HPDE6-E6E7 (cell line): ENCODE measurements at regions not wholly inside any gene's neighbourhood (a gene's known extent, or its start where the extent isn't known, plus 50 kb on each side); places are given as distances from the start of the nearest gene placed in this dataset.
"Not testable (repeated sequence)": the region's sequence is repeated elsewhere in the genome, so short reads cannot be mapped to it uniquely, and the experiment has no call there.

ENCODE experiments used
- DNase-seq: peaks from one replicate; pipeline ENCODE4 v3.0.0; 2011; ENCODE audit warnings: missing footprints; ENCODE audit errors: extremely low spot score

DNA sequence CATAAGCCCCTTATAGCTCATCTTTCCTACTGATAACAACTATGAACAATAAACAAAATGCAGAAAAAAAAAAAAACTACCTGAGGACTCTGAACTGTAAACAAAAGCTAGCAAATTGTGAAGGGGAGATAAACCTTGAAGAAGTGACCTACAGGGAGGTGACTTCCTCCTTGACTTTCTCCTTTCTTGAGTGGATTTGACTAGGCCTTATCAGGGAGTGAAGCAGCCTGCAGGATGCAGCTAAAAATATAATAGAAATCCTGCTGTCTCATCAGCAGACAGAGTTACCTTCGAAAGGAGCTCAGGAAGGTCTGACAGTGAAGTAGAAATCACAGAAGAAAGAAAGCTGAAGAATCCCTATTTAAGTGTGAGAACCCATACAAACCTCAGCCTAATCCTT lies 322.0 kb upstream of the HTR1E start:
- no peak for DNase-seq

DNA sequence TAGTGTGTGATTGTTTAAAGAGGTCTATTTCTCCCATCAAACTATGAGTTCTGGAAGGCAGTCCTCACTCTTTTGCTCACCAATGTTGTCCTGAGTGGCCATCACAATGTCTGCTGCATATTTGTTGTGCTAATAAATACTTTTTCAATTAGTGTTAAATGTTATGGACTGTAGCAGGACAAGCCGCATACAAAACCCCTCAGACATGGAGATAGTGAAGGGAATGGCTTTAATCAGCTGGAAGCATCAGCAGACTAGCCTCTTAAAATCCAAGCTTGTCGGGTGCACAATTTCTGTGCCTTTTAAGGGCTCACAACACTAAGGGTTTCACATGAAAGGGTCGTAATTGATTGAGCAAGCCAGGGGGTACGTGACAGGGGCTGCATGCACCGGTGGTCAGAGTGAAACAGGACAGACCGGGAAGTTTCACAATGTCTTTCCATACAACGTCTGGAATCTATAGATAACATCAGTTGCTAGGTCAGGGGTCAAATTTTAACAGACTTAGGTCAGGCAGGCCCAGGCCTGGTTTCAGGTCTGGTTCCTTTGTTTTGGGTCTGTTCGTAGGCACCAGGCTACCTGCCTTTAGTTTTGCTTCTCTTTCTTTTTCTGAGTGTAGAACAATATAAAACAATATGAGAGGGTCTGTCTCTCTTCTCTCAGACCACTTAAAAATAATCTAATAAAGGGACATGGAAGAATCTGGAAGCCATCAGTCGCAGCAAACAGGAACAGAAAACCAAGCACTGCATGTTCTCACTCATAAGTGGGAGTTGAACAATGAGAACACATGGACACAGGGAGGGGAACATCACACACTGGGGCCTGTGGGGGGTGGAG lies 327.6 kb upstream of the HTR1E start:
- no peak for DNase-seq

DNA sequence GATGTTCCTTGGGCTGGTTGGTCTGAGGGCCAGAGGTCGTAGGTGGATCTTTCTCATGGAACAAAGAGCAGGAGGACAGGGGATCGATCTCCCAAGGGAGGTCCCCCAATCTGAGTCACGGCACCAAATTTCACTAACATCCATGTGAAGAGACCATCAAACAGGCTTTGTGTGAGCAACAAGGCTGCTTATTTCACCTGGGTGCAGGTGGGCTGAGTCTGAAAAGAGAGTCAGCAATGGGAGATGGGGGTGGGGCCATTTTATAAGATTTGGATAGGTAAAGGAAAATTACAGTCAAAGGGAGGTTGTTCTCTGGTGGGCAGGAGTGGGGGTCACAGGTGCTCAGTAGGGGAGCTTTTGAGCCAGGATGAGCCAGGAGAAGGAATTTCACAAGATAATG lies 334.0 kb upstream of the HTR1E start:
- not testable (repeated sequence) for DNase-seq

DNA sequence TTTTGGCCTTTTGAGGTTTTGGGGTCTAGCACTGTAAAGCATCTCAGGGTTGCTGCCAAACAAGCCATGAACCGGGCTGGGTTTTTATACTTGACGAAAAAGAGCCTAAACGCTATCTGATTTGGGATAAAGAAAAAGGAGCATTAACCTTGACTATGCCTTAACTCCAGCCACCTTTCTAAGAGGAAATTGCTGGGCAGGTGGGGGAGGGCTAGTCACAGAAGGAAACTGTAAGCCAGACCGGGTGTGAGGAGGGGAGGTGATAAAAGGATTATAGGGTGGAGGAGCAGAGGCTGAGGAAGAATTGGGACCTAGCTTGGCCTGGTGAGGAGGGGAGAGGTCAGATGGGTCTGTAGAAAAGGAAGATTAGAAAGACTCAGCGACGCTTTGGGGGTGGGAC lies 335.2 kb upstream of the HTR1E start:
- not testable (repeated sequence) for DNase-seq

DNA sequence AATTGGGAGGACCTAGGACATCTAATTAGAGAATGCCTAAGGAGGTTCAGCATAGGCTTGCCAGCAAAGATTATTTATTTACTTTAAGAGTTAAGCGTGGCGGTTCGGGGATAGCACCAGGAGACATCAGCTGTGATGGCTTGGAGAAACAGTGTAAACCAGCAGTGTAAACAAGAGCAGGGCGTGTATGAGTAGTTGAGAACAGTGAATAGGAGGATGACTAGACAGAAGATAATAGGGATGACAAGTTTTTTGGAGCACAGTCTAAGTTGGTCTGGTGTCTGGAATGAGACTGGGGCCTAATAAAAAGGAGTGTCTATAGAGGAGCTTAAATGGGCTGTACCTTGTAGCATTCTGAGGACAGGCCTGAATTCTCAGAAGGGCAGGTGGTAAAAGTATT lies 338.4 kb upstream of the HTR1E start:
- DNase-seq, result not testable (repeated sequence)

DNA sequence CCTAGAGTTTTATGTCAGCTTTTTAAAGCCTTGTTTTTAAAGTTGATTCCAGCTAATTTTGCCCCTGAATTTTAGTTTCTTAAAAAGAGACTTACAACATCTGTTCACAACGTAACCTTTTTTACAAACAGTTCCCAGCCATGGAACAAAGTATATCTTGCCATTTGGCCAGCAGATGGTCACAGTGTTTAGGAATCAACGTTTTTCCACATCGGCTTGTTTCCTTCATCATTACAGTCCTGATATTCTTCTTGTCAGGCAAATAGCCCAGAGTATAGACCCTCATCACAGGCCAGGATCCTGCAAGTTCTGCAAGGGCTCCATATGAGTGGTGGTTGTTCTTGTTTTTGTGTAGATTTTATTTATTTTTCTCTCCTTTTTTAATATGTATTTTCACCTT lies 341.7 kb upstream of the HTR1E start:
- no peak for DNase-seq

DNA sequence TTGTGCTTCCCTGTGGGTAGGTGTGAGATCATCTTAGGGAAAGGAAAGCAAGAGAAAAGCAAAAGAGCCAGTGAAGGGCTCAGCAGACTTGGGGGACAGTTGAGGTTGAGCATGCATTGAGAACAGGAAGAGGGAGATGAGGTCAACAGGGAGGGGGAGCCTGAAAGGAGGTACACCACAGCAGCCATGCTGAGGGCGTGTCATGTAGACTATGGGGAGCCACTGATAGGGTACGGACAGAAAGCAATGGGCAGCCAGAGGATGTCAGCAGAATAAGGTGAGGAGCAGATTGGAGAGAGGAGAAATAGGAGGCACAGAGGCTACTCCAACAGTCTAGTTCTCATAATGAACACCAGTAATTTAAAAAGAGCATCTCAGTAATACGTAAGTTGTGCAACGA lies 351.1 kb upstream of the HTR1E start:
- DNase-seq, result no peak

DNA sequence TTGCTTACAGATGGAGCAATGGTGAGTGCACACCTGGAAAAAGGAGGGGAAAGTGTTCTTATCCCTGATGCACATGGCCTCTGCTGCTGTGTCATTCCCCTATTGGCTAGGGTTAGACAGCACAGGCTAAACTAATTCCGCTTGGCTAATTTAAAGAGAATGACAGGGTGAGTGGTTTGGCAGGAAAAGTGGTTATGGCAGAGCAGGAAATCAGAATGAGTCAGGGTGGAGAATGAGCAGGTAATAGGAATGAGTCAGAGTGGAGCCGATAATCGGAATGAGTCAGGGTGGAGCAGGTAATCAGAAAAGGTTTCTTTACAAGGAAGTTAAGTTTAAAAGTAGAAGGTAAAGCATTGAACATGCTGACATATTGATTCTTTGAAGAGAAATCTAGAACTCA lies 355.5 kb upstream of the HTR1E start:
- DNase-seq, result no peak

DNA sequence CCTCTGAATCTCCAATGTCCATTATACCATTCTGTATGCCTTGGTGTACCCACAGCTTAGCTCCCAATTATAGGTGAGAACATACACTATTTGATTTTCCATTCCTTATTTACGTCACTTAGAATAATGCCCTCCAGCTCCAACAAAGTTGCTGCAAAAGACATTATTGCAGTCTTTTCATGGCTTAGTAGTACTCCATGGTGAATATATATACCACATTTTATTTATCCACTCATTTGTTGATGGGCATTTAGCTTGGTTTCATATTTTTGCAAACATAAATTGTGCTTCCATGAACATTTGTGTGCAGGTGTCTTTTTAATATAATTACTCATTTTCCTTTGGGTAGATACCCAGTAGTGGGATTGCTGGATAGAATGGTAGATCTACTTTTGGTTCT lies 374.1 kb upstream of the HTR1E start:
- no peak for DNase-seq

DNA sequence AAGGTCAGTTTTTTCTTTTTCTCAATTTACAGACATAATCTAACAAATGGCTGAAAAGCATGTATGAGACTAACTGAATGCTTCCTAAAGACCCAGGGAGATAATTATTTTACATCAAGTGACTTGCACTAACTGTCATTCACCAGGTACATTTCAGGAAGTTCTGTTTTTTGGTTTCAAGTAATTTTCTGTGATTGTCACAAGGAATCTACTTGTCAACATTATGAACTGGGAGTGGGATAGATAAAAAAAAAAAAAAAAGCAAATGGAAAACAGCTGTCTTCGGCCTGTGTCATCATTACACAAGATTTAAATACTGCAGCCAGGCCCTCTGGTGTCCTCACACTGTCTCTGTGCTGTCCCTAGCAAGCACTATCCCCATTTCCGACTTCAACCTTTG lies 379.0 kb upstream of the HTR1E start:
- no peak for DNase-seq

DNA sequence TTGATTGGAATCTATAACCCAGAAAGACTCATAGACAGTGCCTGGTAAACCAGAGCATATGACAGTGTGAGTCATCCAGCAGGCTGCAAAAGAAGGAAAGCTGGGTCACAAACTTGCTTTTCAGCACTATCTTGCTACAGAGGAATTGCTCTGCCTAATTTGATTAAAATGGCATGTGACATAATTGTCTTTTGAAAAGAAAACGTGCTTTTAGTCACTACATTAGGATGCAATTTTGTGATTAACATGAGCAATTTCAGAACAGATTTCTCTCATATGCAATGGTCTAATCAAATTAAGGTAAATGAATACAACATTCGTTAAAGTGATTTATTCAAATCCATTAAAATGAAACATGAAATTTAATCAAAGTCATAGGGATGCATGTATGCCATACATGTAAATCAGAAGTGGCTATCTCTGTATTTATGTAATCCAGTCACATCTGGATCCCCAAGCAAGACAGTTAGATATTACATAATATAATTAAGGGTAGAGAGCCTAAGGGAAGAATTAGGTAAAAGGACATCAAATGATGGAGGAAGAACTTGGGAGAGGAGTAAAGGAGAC lies 400.0 kb upstream of the HTR1E start:
- no peak for DNase-seq

DNA sequence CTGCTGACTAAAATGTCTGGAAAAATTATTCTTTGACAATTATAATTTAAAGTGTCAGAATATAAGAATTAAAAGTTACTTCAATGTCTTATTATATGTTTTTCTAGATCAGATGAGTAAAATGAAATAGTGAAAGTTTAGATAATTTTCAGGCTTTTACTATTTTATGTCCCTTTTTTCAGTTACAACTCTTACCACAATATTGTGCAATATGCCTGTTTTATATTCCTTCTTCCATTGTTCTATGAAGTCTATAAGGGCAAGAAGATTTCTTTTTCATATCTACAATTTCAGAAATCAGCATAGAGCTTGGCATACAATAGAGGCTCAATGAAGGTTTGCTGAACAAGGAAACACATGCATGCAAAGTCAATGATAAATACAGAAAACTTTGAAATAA lies 401.2 kb upstream of the HTR1E start:
- DNase-seq, result no peak

DNA sequence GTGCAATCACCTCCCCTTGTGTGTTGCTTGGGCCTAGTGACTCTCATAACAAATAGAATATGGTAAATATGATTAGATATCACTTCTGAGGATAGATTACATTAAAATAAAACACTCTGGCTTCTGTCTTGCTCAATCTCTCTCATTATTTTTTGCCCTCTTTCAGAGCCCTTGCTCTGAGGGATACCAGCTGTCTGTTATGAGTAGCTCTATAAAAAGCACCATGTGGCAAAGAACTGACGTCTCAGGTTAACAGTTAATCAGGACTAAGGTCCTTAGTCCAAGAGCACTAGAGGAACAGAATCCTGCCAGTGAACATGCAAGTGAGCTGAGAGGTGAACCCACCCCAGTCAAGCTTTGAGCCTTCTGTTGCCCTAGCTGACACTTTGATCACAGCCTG lies 402.2 kb upstream of the HTR1E start:
- no peak for DNase-seq

DNA sequence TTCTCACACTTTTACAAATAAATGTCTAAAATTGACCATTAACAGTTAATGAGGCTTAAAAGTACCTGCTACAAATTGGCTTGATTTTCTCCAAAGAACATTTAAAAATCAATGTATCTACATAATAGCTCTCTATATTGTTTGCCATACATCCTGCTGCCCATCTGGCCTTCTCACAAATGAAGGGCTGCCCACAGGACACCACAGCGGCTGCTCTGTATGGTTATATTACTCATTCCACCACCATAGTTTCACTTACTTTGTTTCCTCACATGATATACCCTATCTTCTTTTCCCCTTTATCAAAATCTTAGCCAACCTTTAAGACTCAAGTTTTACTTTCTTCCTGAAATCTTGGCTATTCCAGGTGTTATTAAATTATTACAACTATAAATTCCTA lies 407.7 kb upstream of the HTR1E start:
- DNase-seq, result no peak

DNA sequence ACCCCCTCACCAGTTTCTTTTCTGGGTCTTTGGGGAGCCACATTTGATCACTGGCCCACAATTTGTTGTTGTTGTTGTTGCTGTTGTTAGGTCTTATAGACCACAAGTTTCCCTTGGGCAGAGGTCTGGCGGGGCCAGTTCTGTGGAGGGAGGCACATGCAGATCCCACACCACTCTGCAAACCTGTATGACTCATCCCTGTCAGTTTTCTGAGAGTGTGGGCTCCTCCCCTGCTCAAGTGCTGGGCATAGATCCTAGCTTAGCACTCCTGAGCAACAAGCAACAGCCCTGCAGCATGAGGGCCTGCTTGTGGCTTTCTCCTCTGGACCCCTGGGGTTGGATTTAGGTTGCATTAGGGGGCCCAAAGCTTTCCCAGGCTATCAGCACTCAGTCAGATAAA lies 411.1 kb upstream of the HTR1E start:
- DNase-seq, result no peak

DNA sequence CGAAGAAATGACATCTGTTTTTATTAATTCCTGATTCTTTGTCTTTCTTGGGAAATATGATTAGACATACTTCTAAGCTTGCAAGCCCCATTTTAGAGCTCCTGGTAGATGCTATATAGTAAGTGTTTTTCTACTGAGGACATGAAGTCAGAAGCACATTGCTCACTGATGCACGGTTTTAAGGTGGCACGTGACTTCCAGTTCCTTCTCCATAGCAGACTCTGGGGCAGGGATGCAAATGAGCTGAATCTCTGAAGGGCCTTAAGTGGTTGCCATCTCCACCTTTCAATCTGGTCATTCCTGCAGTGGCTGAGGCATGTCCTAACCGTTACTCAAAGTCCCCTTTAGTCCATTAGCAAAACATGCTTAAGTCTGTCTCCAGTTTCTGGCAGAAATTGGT lies 421.2 kb upstream of the HTR1E start:
- no peak for DNase-seq

DNA sequence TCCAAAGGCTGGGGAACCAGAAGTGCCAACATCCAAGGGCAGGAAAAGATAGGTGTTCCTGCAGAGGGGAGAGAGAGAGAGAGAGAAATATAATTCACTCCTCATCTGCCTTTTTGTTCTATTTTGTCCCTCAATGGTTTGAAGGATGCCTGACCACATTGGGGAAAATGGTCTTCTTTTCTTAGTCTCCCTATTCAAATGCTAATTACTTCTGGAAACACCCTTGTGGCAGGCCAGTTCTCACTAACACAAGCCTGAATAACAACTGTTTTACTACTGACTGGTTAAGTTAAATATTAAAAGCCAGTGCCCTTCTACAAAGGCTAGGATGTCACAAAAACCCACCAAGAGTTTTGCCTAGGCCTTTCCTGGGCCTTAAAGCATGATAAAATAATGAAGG lies 425.4 kb upstream of the HTR1E start:
- DNase-seq, result no peak

DNA sequence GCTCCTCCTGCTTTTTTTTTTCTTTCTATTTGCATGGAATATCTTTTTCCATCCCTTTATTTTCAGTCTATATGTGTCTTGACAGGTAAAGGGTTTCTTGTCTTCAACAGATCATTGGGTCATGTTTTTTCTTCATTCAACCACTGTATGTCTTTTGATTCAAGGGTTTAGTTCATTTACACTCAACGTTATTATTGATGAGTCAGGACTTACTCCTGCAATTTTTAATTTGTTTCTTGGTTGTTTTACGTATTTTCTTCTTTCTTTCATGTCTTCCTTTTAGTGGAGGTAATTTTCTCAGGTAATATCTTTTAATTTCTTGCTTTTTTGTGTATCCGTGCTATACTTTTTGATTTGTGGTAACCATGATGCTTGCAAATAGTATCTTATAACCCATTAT lies 429.1 kb upstream of the HTR1E start:
- no peak for DNase-seq

DNA sequence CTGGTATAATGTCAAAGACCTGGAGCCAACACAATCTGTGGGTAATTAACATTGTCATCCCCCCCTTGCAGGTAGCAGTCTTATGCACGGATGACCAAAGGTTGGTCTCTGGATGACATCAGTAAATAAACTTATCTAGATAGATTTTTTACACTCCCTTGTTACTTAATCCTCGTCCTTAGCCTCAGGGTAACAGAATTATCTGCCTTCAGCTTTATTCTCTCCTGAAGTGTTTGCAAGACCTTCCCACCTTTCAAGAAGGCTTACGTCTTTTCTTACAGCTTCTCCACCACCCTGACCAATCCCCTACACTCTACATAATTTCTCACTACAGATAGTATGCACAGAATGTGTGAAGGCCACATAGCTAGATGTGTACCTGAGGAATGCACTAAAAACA lies 434.8 kb upstream of the HTR1E start:
- DNase-seq, result no peak

DNA sequence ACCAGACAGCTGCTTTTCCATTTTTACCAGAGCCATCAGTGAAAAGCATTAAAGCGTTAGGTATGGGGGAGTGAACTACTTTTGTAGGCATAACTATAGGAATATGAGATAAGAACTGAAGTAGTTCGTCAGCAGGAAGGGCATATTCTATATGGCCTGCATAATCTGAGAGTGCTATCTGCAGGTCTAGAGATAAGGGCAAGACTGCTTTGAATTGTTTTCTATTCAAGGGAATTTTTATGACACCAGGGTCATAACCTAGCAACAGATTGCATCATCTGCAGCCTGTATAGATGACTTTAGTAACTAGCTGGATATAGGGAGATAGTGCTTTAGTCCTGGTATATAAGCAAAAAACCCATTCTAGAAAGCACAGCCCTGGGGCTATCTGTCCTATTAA lies 437.3 kb upstream of the HTR1E start:
- DNase-seq, result no peak

DNA sequence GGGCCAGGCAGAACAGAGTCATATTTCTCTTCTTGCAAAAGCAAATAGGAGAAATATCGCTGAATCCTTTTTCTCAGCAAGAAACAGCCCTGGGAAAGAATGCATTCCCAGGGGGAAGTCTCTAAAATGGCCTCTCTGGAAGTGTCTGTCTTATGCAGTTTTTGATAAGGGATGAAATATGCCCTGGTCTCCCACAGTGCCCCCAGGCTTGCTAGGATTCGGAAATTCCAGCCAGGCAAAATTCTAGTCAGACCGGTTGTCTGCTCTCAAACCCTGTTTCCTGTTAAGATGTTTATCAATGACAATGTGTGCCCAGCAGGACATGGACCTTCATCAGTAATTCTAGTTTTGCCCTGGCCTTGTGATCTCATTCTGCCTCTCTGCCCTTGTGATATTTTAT lies 448.3 kb upstream of the HTR1E start:
- DNase-seq, result not testable (repeated sequence)

DNA sequence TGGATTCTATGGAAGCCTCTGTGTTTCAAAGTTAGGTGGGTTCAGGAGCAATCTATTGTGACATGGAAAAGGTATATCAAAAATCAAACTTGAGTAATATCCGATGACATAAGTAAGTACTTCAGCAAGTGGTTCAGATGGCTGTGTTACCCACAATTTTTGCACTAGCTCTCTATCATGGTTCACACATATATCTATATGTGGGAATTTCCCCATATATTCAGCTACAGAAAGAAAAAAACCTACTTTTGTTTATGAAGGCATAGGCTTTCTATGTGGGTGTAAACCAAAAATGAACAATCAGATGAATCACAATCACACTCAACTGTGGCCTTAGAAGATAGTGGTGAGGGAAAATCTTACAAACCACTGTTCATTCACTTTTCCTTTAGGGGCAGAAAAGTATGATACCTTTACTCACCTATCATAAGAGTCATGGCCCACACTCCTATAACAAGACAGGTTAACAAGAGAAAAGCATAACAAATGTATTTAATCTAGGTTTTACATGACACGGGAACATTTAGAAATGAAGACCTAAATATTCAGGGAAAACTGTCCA lies 449.6 kb upstream of the HTR1E start:
- no peak for DNase-seq

DNA sequence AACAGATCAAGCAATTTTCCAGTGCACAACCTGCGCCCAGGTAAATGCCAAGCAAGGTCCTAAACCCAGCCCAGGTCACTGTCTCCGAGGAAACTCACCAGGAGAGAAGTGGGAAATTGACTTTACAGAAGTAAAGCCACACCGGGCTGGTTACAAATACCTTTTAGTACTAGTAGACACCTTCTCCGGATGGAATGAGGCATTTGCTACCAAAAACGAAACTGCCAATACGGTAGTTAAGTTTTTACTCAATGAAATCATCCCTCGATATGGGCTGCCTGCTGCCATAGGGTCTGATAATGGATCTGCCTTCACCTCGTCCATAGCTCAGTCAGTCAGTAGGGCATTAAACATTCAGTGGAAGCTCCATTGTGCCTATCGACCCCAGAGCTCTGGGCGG lies 459.0 kb upstream of the HTR1E start:
- DNase-seq, result not testable (repeated sequence)
